H9 (cell line): ENCODE measurements at regions not wholly inside any gene's neighbourhood (a gene's known extent, or its start where the extent isn't known, plus 50 kb on each side); places are given as distances from the start of the nearest gene placed in this dataset.

Experiments used
- DNase-seq: peaks from one replicate; pipeline ENCODE4 v3.0.0-alpha.2; 2017
- H2AFZ ChIP-seq: one replicate; pipeline ENCODE4 v1.6.1; 2013; ENCODE audit warnings: mild to moderate bottlenecking, low read length, control low read depth, moderate library complexity
- H2AK5ac ChIP-seq: 2 replicates; pipeline ENCODE4 v1.6.1; 2013; ENCODE audit warnings: low read length, control low read depth, mixed read lengths; ENCODE audit not compliant: insufficient read length
- H2BK120ac ChIP-seq: one replicate; pipeline ENCODE4 v1.6.1; 2013; ENCODE audit warnings: low read depth, mild to moderate bottlenecking, low read length, control low read depth, inconsistent platforms; ENCODE audit not compliant: poor library complexity, severe bottlenecking
- H2BK12ac ChIP-seq: 2 replicates; pipeline ENCODE4 v1.6.1; 2013; ENCODE audit warnings: low read length, control low read depth, mixed read lengths, low read depth; ENCODE audit not compliant: insufficient read length
- H2BK15ac ChIP-seq: 2 replicates; pipeline ENCODE4 v1.6.1; 2013; ENCODE audit warnings: low read depth, low read length, control low read depth
- H2BK20ac ChIP-seq: one replicate; pipeline ENCODE4 v1.6.1; 2013; ENCODE audit warnings: low read depth, mild to moderate bottlenecking, low read length, control low read depth, inconsistent platforms; ENCODE audit not compliant: poor library complexity, severe bottlenecking
- H2BK5ac ChIP-seq: 2 replicates; pipeline ENCODE4 v1.6.1; 2013; ENCODE audit warnings: low read length, control low read depth, mixed read lengths; ENCODE audit not compliant: insufficient read length
- H3K14ac ChIP-seq: 2 replicates; pipeline ENCODE4 v1.6.1; 2013; ENCODE audit warnings: low read length, control low read depth; ENCODE audit not compliant: insufficient read depth
- H3K18ac ChIP-seq: 2 replicates; pipeline ENCODE4 v1.6.1; 2013; ENCODE audit warnings: low read depth, mild to moderate bottlenecking, mixed read lengths, low read length, control low read depth; ENCODE audit not compliant: insufficient read length
- H3K23ac ChIP-seq: 2 replicates; pipeline ENCODE4 v1.6.1; 2013; ENCODE audit warnings: low read length, control low read depth, mixed read lengths, low read depth; ENCODE audit not compliant: insufficient read length
- H3K23me2 ChIP-seq: 2 replicates; pipeline ENCODE4 v1.6.1; 2013; ENCODE audit warnings: low read depth, mild to moderate bottlenecking, mixed read lengths, low read length, control low read depth; ENCODE audit not compliant: insufficient read length, poor library complexity, severe bottlenecking
- H3K27ac ChIP-seq: 2 replicates; pipeline ENCODE4 v1.5.1; 2013; ENCODE audit warnings: low read length, control low read depth, mixed read lengths, low read depth; ENCODE audit not compliant: insufficient read length
- H3K27me3 ChIP-seq: 2 replicates; pipeline ENCODE4 v1.6.1; 2013; ENCODE audit warnings: low read length, control low read depth, inconsistent platforms; ENCODE audit not compliant: insufficient read depth
- H3K4ac ChIP-seq: 2 replicates; pipeline ENCODE4 v1.6.1; 2013; ENCODE audit warnings: low read depth, mild to moderate bottlenecking, control low read depth, inconsistent platforms, low read length, moderate library complexity
- H3K4me1 ChIP-seq: 2 replicates; pipeline ENCODE4 v1.6.1; 2013; ENCODE audit warnings: low read length, control low read depth, inconsistent platforms; ENCODE audit not compliant: insufficient read depth
- H3K4me2 ChIP-seq: 2 replicates; pipeline ENCODE4 v1.6.1; 2013; ENCODE audit warnings: low read length, control low read depth, mixed read lengths; ENCODE audit not compliant: insufficient read length, insufficient read depth
- H3K56ac ChIP-seq: 2 replicates; pipeline ENCODE4 v1.6.1; 2013; ENCODE audit warnings: low read depth, mild to moderate bottlenecking, mixed read lengths, low read length, control low read depth; ENCODE audit not compliant: insufficient read length
- H3K79me1 ChIP-seq: 2 replicates; pipeline ENCODE4 v1.6.1; 2013; ENCODE audit warnings: low read depth, mild to moderate bottlenecking, moderate library complexity, low read length, control low read depth, inconsistent platforms; ENCODE audit not compliant: insufficient read depth, poor library complexity, severe bottlenecking
- H3K79me2 ChIP-seq: 2 replicates; pipeline ENCODE4 v1.6.1; 2013; ENCODE audit warnings: low read length, control low read depth, inconsistent platforms; ENCODE audit not compliant: insufficient read depth
- H3K9ac ChIP-seq: 2 replicates; pipeline ENCODE4 v1.6.1; 2013; ENCODE audit warnings: low read length, control low read depth, mixed read lengths; ENCODE audit not compliant: insufficient read length; ENCODE audit errors: extremely low read depth
- H3K9me3 ChIP-seq: one replicate; pipeline ENCODE4 v1.6.1; 2013; ENCODE audit warnings: low read depth, low read length, inconsistent platforms; ENCODE audit not compliant: control insufficient read depth
- H3T11ph ChIP-seq: one replicate; pipeline ENCODE4 v1.6.1; 2013; ENCODE audit warnings: mild to moderate bottlenecking, low read length, control low read depth, inconsistent platforms
- H4K20me1 ChIP-seq: one replicate; pipeline ENCODE4 v1.6.1; 2013; ENCODE audit not compliant: control insufficient read depth, insufficient read length, insufficient read depth
- H4K5ac ChIP-seq: 2 replicates; pipeline ENCODE4 v1.6.1; 2013; ENCODE audit warnings: low read depth, mild to moderate bottlenecking, mixed read lengths, low read length, control low read depth; ENCODE audit not compliant: insufficient read length
- H4K8ac ChIP-seq: replicated peaks from 2 replicates; pipeline ENCODE4 v1.6.1; 2013; ENCODE audit warnings: low read length, control low read depth, mixed read lengths, low read depth; ENCODE audit not compliant: insufficient read length
- H4K91ac ChIP-seq: 2 replicates; pipeline ENCODE4 v1.6.1; 2013; ENCODE audit warnings: low read depth, mild to moderate bottlenecking, moderate library complexity, mixed read lengths, low read length, control low read depth; ENCODE audit not compliant: insufficient read length
- H3K27ac Mint-ChIP-seq, 3 experiments: 2 replicates in 2 of 3; 3 replicates in 1 of 3; pipeline ENCODE4 v1.8.0; 2020 to 2021; ENCODE audit warnings: mixed read lengths in 3 of 3, mild to moderate bottlenecking in 1 of 3, moderate library complexity in 1 of 3
- H3K27me3 Mint-ChIP-seq: 2 replicates; pipeline ENCODE4 v1.8.0; 2021; ENCODE audit warnings: low read depth, mild to moderate bottlenecking, moderate library complexity, mixed read lengths
- H3K36me3 Mint-ChIP-seq, 3 experiments: 2 replicates in 2 of 3; 3 replicates in 1 of 3; pipeline ENCODE4 v1.8.0; 2020 to 2021; ENCODE audit warnings: low read depth in 3 of 3, mixed read lengths in 3 of 3; ENCODE audit not compliant: insufficient read depth in 1 of 3
- H3K4me1 Mint-ChIP-seq, 2 experiments: 2 replicates each; pipeline ENCODE4 v1.8.0; 2020; ENCODE audit warnings: mixed read lengths in 2 of 2
- H3K4me3 Mint-ChIP-seq, 2 experiments: 2 replicates in 1 of 2; 3 replicates in 1 of 2; pipeline ENCODE4 v1.8.0; 2020 to 2021; ENCODE audit warnings: mild to moderate bottlenecking in 2 of 2, mixed read lengths in 2 of 2, moderate library complexity in 1 of 2
- H3K9me3 Mint-ChIP-seq, 2 experiments: 2 replicates in 1 of 2; 3 replicates in 1 of 2; pipeline ENCODE4 v1.8.0; 2020; ENCODE audit warnings: mild to moderate bottlenecking in 2 of 2, mixed read lengths in 2 of 2, moderate library complexity in 1 of 2
- CTCF ChIP-seq: fragments of 200-600 bp; sonication (generic); conservative IDR thresholded peaks from 3 replicates; pipeline ENCODE4 v1.8.0; 2021; ENCODE audit warnings: antibody characterized with exemption, mild to moderate bottlenecking
- WGBS: extraction: QIAGEN DNeasy Blood & Tissue Kit; methylation state at CpG from one replicate; pipeline ENCODE4 v1.1.7; 2013; ENCODE audit warnings: missing lambda C conversion rate, low lambda C conversion rate, mixed read lengths; ENCODE audit not compliant: insufficient read length; ENCODE audit errors: extremely low coverage; 5-methylcytosine and 5-hydroxymethylcytosine counted together

DNA sequence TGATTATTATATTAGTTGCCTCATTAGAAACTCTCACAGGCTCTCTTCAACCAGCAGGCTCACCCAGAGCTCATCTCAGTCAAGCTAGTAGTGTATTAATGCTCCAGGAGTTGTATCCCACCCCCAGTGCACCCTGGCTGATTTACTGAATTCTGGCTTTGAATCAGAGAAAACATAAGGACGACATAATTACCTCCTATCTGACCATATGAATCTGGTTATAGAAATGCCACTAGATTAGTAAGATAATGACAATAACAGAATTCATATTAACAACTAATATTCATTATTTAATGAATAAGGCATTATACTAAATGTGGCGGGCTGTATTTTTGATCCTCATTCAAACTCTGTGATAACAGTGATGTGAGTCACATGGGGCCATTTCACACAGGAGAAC lies 1066.7 kb downstream of the TTLL7 start:
- Histone ChIP-seq H2AFZ (no peak overlapping the region), H3T11ph (no peak overlapping the region), H3K27me3 (no peaks in the 10 kb centered on the region)

More for the DNA sequence above, 1066.7 kb downstream of the TTLL7 start:
- no peaks in the 10 kb centered on the region for H3K4me1 ChIP-seq
- Mint-ChIP-seq H3K9me3 (no peaks in the 10 kb centered on the region; a peak in 1 of 5 replicates), H3K27me3 (no peaks in the 10 kb centered on the region), H3K4me1 (0 out of 4 replicates have a peak, but pooled peaks cover 0 to 3% of the 10 kb centered on the region in 2 experiments), H3K27ac (no peak overlapping the region), H3K36me3 (no peaks in the 10 kb centered on the region), H3K4me3 (no peak overlapping the region)
- H3K56ac ChIP-seq, result no peak overlapping the region
- no peak overlapping the region for H4K5ac ChIP-seq
- no peak overlapping the region for H2BK20ac ChIP-seq
- no CpG with 5 or more reads among the region's 2 CpGs for WGBS
- H2BK120ac ChIP-seq, result no peak overlapping the region
- H3K9me3 ChIP-seq, result no peaks in the 10 kb centered on the region
- H2BK5ac ChIP-seq, result no peak overlapping the region
- no peak overlapping the region for H3K18ac ChIP-seq
- H3K9ac ChIP-seq, result no peak overlapping the region
- no peaks in the 10 kb centered on the region for H3K23me2 ChIP-seq
- H3K4me2 ChIP-seq, result no peak overlapping the region
- H3K27ac ChIP-seq, result no peak overlapping the region
- H2BK12ac ChIP-seq, result no peak overlapping the region
- no peaks in the 10 kb centered on the region for H3K79me1 ChIP-seq
- H4K8ac ChIP-seq, result no peak overlapping the region
- no peak overlapping the region for H2BK15ac ChIP-seq
- no peak overlapping the region for H3K23ac ChIP-seq
- no peaks in the 10 kb centered on the region for H4K20me1 ChIP-seq
- H3K4ac ChIP-seq, result no peak overlapping the region
- no peak overlapping the region for H3K14ac ChIP-seq
- no peak for DNase-seq
- no peak overlapping the region for H4K91ac ChIP-seq
- H2AK5ac ChIP-seq, result no peak overlapping the region
- no peaks in the 10 kb centered on the region for H3K79me2 ChIP-seq
- no peak for TF ChIP-seq CTCF
